Cardiac fibroblast (primary cell): ENCODE measurements at regions not wholly inside any gene's neighbourhood (a gene's known extent, or its start where the extent isn't known, plus 50 kb on each side); places are given as distances from the start of the nearest gene placed in this dataset.
"Not testable (repeated sequence)": the region's sequence is repeated elsewhere in the genome, so short reads cannot be mapped to it uniquely, and the experiment has no call there.

Source experiments
- DNase-seq, 2 donors: peaks; one replicate each; pipeline versions ENCODE4 v3.0.0 to v3.0.0-alpha.2; 2010; ENCODE audit warnings: low read depth in 2 of 2
- H3K4me3 ChIP-seq, 2 donors: replicated peaks in 1 of 2; 1 replicate in 1 of 2; 2 replicates in 1 of 2; pipeline ENCODE4 v1.5.1; 2011; ENCODE audit warnings: low read depth in 2 of 2, low read length in 2 of 2, mild to moderate bottlenecking in 2 of 2, moderate library complexity in 1 of 2

DNA sequence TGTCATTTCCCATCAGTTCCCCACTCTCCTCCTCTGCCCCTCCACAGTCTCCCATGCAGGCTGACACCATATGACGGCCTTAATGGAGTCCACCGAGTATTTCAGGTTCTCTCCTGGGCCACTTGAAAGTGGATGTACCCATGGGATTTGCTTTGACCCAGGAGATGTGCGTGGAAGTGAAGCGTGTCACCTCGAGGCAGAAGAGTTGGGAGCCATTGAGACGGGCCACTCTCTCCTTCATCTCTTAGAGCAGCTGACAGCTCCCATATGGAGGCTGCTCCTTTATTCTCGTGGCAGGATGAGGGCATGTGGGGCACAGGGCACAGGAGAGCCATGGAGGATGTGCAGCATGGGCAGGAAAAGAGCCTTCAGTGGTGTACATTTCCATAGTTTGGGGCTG is 144.7 kb upstream of the CRYM start:
- DNase-seq, H3K4me3 ChIP-seq: not testable (repeated sequence)

DNA sequence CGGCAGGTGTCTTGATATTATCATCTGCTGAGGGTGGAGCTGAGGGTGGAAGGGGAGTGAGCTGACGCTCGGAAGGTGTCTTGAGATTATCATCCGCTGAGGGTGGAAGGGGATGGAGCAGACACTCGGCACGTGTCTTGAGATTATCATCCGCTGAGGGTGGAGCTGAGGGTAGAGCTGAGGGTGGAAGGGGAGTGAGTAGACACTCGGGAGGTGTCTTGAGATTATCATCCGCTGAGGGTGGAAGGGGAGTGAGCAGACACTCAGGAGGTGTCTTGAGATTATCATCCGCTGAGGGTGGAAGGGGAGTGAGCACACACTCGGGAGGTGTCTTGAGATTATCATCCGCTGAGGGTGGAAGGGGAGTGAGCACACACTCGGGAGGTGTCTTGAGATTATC is 126.6 kb upstream of the CRYM start:
- not testable (repeated sequence) for H3K4me3 ChIP-seq, DNase-seq

DNA sequence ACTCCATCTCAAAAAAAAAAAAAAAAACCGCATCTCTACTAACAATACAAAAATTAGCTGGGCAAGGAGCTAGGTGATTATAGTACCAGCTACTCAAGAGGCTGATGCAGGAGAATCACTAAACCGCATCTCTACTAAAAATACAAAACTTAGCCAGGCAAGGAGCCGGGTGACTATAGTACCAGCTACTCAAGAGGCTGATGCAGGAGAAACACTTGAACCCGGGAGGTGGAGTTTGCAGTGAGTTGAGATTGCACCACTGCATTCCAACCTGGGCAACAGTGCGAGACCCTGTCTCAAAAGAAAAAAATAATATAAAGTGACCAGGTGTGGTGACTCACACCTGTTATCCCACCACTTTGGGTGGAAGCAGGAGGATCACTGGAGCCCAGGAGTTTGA is 119.8 kb upstream of the CRYM start:
- not testable (repeated sequence) for DNase-seq, H3K4me3 ChIP-seq

DNA sequence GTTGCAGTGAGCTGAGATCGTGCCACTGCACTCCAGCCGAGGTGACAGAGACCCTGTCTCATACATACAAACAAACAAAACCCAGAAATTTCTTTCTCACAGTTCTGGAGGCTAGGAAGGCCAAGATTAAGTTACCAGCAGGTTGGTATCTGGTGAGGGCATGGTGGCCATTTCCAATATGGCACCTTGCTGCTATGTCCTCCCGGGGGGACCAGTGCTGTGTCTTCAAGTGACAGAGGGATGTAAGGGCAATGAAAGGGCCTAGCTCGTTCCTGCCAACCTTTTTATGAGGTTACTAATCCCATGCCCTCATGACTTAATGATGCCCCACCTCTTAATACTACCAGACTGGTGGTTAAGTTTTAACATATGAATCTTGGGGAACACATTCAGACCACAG is 118.5 kb upstream of the CRYM start:
- H3K4me3 ChIP-seq, DNase-seq: not testable (repeated sequence)

DNA sequence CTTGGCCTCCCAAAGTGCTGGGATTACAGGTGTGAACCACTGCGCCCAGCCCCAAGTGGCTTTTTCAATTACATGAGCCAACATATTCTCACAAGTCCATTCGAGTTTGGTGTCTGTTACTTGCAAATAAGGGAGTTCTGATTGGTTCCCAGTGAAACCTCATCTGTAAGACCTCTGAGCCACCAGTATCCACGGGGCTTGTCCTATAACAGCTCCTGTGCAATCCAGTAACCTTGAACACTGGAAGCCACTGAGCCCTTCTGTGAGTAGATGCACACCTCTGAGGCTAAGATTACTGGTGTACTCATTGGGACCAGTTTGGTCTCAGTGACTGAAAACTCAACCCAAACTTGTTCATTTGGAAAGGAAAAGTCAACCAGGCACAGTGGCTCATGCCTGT is 112.5 kb upstream of the CRYM start:
- DNase-seq, H3K4me3 ChIP-seq: not testable (repeated sequence)

DNA sequence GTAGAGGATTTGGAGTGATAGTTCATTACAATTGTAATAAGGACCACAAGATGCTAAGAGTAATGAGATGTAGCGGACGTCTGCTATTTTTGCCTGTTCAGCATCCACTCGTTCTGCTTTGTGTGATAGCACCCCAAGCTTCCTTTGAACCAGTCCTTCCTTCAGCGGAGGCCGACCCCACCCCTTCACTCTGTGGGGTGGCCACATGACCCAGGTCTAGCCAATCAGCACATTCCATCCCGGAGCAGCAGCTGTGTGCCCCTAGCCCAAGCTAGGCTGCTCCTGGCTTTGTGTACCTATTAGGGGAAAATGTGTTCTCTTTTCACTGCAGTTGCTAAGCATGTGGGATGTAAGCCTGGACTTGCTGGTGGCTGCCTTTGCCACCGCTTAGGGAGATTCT is 111.8 kb upstream of the CRYM start:
- H3K4me3 ChIP-seq, DNase-seq: not testable (repeated sequence)

DNA sequence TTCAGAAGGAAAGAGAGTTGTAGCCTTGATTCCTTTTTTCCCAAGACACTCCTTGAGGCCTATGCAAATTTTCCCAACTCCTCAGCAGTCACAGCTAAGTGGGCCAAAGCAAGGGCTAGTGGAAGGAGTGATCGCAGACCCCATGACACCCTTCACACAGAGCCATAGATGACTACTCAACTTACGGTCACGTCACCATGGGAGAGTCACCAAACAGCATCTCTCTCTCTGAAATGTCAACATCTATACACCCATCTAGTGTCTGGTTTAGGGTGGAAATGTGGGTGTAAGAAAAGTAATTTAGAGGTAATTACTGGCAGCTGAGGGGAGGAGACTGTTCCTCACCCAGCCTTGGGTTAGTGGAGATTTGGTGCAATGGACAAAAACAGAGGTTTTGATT is 109.7 kb upstream of the CRYM start:
- H3K4me3 ChIP-seq, DNase-seq: not testable (repeated sequence)

DNA sequence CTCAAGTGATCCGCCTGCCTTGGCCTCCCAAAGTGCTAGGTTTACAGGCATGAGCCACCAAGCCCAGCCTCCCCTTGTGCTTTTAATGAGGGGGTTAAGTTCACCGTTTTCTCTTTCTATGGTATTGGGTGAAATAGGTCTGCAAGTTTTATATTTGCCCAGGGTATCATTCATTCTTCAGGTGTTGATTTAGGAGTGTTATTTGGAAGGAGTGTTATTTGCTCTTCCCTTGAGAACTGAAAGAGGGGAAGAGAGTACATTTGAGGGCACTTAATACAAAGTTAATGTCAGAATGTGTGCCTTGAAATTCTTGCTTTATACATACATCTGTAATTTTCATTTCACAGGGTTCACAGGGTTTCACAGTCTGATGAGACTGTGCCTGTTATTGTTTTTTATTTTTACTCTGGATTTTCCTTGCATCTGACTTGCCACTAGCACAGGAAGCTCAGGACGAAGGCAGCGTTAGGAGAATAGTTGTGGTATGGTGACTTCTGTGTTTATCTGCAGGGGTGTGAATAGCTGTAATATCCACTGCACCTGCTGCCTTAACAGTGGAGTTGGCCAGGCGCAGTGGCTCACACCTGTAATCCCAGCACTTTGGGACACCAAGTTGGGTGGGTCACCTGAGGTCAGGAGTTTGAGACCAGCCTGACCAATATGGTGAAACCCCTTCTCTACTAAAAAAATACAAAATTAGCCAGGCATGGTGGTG is 108.3 kb upstream of the CRYM start:
- not testable (repeated sequence) for H3K4me3 ChIP-seq, DNase-seq

DNA sequence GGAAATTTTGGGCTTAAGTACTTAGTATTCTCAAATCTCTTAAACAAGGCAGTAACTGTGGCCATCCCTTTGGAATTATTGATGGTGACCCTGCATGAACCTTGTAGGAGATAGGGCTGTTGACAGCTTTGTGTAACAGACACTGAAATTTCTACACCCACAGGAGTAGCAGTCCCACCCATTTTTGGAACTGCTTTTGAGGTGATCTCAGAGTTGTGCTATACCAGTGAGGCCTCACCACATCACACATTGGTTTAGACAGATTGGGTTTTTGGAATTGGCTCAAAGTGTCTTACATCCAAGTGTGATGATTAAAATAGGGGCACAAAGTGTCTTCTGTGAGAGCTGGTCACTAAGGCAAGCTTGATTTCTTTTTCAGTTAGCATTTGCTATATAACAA is 105.6 kb upstream of the CRYM start:
- H3K4me3 ChIP-seq, DNase-seq: not testable (repeated sequence)

DNA sequence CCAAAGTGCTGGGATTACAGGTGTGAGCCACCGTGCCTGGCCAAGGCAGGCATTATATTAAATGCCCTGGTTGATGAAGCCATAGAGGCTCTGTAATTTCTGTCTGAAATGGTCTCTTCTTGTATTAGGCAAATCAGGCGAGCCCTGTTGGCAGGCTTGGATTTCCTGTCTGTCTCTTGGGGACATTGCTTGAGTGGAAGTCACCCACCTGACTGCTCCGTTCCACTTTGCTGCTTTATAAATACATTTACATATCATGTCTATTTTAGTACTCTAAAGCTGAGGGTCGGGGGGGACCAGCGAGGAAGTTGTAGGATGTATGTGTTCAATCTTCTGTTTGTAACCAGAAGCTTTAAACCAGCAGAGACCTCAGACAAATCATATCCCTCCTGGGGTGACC is 101.6 kb upstream of the CRYM start:
- H3K4me3 ChIP-seq, DNase-seq: not testable (repeated sequence)

DNA sequence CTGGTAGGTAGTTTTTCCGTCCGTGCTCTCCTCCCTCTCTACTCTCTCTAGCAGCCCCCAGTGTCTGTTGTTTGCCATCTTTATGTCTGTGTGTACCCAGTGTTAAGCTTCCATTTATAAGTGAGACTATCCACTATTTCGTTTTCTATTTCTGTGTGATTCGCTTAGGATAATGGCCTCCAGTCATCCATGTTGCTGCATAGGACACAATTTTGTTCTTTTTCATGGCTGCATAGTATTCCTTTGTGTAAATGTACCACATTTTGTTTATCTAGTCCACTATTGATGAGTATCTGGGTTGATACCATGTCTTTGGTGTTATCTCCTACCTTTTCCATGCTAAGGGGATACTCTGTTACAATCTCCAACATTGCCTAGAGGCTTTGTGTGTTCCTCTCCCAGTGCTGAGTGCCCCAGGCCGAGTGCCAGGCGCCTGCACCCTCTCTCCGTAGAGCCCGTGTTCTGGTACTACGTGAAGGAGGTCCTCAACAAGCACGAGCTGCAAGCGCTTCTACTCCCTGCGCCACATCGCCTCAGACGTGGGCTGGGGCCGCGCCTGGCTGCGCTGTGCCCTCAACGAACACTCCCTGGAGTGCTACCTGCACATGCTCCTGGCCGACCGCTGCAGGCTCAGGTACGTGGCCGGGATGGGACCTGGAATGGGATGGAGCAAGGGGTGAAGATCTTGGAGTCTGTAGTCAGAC is 98.3 kb upstream of the CRYM start:
- not testable (repeated sequence) for DNase-seq, H3K4me3 ChIP-seq

DNA sequence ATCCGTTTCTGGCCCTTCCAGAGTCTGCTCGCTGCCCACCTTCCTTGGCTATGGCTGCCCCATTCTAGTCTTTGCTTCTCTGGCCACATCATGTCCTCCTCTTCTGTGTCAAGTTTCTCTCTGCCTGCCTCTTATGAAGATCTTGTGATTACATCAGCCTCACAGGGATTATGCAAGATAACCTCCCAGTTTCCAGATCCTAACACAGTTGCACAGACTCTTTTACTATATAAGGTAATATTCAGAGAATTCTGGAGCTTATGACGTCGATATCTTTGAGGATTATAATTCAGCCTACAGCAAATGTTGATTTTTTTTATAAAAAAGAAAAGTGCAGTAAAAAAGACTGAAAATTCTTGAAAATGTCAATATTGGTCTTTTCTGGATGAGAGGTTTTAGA is 97.2 kb upstream of the CRYM start:
- DNase-seq = peak; percentile 4 to 54
- not testable (repeated sequence) for H3K4me3 ChIP-seq

DNA sequence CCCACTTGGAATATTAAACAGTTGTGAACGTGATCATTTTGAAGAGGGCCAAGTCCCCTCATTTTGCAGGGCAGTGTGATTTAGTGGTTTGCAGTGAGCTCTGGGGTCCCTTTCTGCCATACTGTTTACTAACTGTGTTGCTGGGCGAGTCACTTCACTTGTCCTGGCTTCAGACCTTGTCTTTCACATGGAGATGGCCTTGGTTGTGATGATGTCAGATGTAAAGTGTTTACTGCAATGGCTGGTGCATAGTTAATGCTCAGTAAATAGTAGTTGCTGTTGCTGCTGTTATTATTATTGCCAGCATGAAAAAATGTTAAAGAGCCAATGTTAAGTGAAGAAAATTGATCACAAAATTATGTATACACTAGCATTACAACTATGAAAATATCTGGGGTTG is 95.4 kb upstream of the CRYM start:
- not testable (repeated sequence) for DNase-seq, H3K4me3 ChIP-seq

DNA sequence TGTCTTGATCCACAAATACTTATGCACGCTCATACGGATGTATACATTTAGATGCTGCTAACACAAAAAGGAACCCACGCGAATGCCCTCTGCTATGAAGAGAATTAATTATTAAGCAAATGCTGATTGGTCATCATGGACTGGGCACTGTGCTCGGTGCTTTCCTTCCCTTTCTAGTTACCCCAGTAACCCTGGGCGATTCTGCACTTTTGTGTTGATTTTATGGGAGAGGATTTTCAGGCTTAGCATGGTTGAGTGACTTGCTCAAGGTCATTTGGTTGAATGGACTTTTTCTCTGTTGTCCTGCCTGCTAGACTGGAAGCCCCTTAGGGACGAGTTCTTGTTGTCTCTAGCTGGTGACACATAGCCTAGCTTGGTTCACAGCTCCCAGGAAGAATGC is 94.8 kb upstream of the CRYM start:
- H3K4me3 ChIP-seq, DNase-seq: not testable (repeated sequence)

DNA sequence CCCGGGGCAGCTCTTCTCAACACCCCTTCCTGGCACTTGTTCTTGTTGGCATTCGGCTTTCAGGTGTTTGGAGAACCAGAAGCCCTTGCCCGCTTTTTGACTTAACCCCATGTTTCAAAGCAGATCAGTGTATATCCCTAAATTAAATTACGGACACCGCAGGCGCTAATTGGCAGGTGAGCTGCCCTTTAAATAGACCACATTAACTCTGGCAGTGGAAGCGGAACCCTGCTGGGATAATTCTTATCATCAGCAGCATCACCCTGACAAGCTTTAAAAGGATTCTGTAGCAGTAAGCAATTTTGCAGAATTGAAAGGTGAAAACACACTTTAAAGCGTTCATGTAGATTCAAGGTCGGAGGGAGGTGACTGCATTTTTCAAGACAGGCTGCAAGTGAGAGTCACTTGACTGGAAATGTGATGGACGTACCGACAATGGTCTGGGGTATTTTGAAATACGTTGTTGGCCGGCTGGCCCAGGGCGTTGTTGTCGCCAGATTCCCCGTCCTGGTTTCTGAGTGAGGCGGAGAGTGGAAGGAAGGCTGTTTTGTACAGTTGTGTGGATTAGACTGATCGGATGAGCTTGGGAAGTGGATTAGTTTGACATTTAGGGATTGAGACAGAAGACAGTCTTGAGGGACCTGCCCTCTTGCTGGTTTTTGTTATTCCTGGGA is 94.2 kb upstream of the CRYM start:
- not testable (repeated sequence) for DNase-seq

DNA sequence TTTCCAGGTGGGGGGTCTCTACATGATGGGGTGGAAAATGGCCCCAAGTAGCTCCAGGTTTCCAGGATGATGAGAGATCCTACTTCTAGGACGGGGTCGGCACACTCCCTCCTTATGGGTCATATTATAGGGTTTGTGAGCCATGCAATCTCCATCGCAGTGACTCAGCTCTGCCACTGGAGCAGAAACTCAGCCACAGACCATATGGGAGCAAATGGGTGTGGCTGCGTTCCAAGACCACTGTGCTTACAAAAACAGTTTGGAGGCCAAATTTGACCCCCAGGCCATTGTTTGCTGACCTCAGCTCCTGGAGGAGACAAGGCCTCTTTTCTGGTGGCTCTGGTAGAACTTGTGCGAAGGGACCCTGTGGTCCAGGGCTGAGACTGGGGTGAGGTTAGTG is 92.7 kb upstream of the CRYM start:
- H3K4me3 ChIP-seq = not testable (repeated sequence)
- DNase-seq = peak; percentile 28 to 59

More for the DNA sequence above, 94.2 kb upstream of the CRYM start:
- not testable (repeated sequence) for H3K4me3 ChIP-seq

DNA sequence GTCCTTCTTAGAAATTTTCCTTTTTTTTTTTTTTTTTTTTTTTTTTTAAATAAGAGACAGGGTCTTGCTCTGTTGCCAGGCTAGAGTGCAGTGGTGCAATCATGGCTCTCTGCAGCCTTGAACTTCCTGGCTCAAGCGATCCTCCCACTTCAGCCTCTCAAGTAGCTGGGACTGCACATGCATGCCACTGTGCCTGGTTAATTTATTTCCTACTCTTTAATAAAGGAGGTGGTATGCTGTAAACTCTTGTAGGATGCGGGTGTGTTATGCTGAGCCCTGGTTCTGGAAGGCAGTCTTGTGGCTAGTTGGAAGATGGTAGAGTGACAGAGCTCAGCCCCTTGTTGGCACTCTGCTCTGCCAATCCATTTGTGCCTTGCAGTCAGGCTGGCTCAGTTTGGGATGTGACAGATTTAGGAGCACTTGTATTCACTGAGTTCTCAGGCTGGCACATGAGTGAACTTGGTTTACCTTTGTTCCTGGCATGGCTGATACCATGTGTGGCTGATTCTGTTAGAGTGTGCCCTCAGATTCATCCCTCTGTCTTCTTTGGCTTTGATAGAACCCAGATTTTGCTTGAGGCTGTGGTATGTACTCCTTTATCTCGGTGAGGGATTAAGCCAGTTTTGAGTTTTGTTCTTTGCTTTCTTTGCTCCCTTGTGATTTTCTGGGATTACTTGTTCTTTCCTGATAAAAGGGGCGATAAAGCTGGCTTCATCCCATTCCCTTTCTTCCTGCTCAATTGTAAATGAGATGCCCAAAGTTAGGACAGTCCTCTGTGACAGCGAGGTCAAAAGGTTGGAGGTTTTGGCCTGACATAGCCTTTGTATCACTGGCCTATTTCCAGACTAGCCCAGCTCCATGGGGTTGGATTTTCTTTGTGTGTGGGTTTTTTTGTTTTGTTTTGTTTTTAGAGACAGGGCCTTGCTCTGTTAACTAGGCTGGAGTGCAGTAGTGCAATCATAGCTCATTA is 91.2 kb upstream of the CRYM start:
- not testable (repeated sequence) for H3K4me3 ChIP-seq
- DNase-seq = peak in 1 of 2 donors; percentile 1
